Tibial artery (tissue), 4 donors: ENCODE measurements at regions not wholly inside any gene's neighbourhood (a gene's known extent, or its start where the extent isn't known, plus 50 kb on each side); places are given as distances from the start of the nearest gene placed in this dataset.

ENCODE experiments used
- DNase-seq, 2 donors: peaks; one replicate each; pipeline ENCODE4 v3.0.0-alpha.2; 2019
- H3K27ac ChIP-seq, 2 donors: fragments of 200-600 bp; sonication (generic) in 1 of 2; 1 replicate in 1 of 2; 2 replicates in 1 of 2; pipeline ENCODE4 v1.5.1; 2018 to 2019; ENCODE audit warnings: mild to moderate bottlenecking in 1 of 2
- H3K27me3 ChIP-seq, 2 donors: fragments of 200-600 bp; sonication (generic) in 1 of 2; one replicate each; pipeline versions ENCODE4 v1.5.1 to v1.6.0; 2016 to 2019
- H3K36me3 ChIP-seq, 3 donors: fragments of 200-600 bp; sonication (generic) in 2 of 3; one replicate each; pipeline ENCODE4 v1.5.1; 2016 to 2019; ENCODE audit warnings: mild to moderate bottlenecking in 2 of 3
- H3K4me1 ChIP-seq, 4 donors: fragments of 200-600 bp; sonication (generic) in 2 of 4; 1 replicate in 3 of 4; 2 replicates in 1 of 4; pipeline ENCODE4 v1.5.1; 2016 to 2019
- H3K4me3 ChIP-seq, 2 donors: fragments of 200-600 bp; sonication (generic) in 1 of 2; 1 replicate in 1 of 2; 2 replicates in 1 of 2; pipeline ENCODE4 v1.5.1; 2018 to 2019; ENCODE audit warnings: mild to moderate bottlenecking in 2 of 2
- H3K9me3 ChIP-seq, 3 donors: fragments of 200-600 bp; sonication (generic) in 1 of 3; one replicate each; pipeline ENCODE4 v1.5.1; 2016 to 2019
- CTCF ChIP-seq, 2 experiments: fragments of 200-600 bp in 1 of 2; fragments of 450-650 bp in 1 of 2; IDR thresholded peaks; one replicate each; pipeline ENCODE4 v1.5.1; 2017 to 2019; ENCODE audit warnings: antibody characterized with exemption in 2 of 2, mild to moderate bottlenecking in 1 of 2, moderate library complexity in 1 of 2
- intact Hi-C: fragments of 100-400 bp; cut with DNase I; formaldehyde crosslinking; loops from one replicate; pipeline ENCODE4 v1.15.0; 2023; ENCODE audit warnings: low total_unique reads

- Histone ChIP-seq H3K27me3 (no peaks in the 10 kb centered on the region), H3K27ac (peak overlapping the region; percentile 29 to 40), H3K4me1 (peaks cover 0 to 40% (median 12%) of the 10 kb centered on the region in 4 donors), H3K9me3 (no peaks in the 10 kb centered on the region), H3K36me3 (no peaks in the 10 kb centered on the region), H3K4me3 (no peak overlapping the region)
- no peak for TF ChIP-seq CTCF (IDR thresholded peaks at IDR 0.05)
- intact Hi-C loops, result no loop called here
- DNase-seq, result no peak
These were observed 255.3 kb downstream of the INHBA start for GRCh38 chr7:41447450-41448042.

- Histone ChIP-seq H3K9me3 (no peaks in the 10 kb centered on the region), H3K36me3 (no peaks in the 10 kb centered on the region), H3K27me3 (no peaks in the 10 kb centered on the region), H3K4me1 (peaks cover 0 to 40% (median 12%) of the 10 kb centered on the region in 4 donors), H3K27ac (peak overlapping the region; percentile 29 to 40), H3K4me3 (no peak overlapping the region)
- no peak for TF ChIP-seq CTCF (IDR thresholded peaks at IDR 0.05)
- intact Hi-C loops, result no loop called here
- no peak for DNase-seq
These were observed 256.1 kb downstream of the INHBA start for GRCh38 chr7:41446606-41447449.

- Histone ChIP-seq H3K36me3 (no peaks in the 10 kb centered on the region), H3K4me1 (peaks cover 0 to 40% (median 12%) of the 10 kb centered on the region in 4 donors), H3K27ac (no peak overlapping the region), H3K4me3 (no peak overlapping the region), H3K27me3 (no peaks in the 10 kb centered on the region), H3K9me3 (no peaks in the 10 kb centered on the region)
- intact Hi-C loops, result no loop called here
- no peak for TF ChIP-seq CTCF (IDR thresholded peaks at IDR 0.05)
- DNase-seq, result no peak
These were observed 256.9 kb downstream of the INHBA start for GRCh38 chr7:41445946-41446345.

GRCh38 chr7:41445432-41445831, 257.5 kb downstream of the INHBA start:
- H3K4me1 ChIP-seq, result peaks cover 0 to 40% (median 12%) of the 10 kb centered on the region in 4 donors
- no peak for TF ChIP-seq CTCF (IDR thresholded peaks at IDR 0.05)
- no peak for DNase-seq
- H3K9me3 ChIP-seq, result no peaks in the 10 kb centered on the region
- no peaks in the 10 kb centered on the region for H3K36me3 ChIP-seq
- H3K4me3 ChIP-seq, result no peak overlapping the region
- H3K27me3 ChIP-seq, result no peaks in the 10 kb centered on the region
- intact Hi-C loops, result no loop called here
- H3K27ac ChIP-seq, result no peak overlapping the region

- Histone ChIP-seq H3K27me3 (no peaks in the 10 kb centered on the region), H3K27ac (no peak overlapping the region), H3K36me3 (no peaks in the 10 kb centered on the region), H3K4me3 (no peak overlapping the region), H3K9me3 (no peaks in the 10 kb centered on the region), H3K4me1 (peaks cover 0 to 19% (median 5%) of the 10 kb centered on the region in 4 donors)
- DNase-seq, result no peak
- TF ChIP-seq CTCF (IDR thresholded peaks at IDR 0.05), result no peak
- intact Hi-C loops, result no loop called here
These were observed 263.4 kb downstream of the INHBA start for GRCh38 chr7:41439515-41439879.
